Loucy (cell line): ENCODE measurements at regions not wholly inside any gene's neighbourhood (a gene's known extent, or its start where the extent isn't known, plus 50 kb on each side); places are given as distances from the start of the nearest gene placed in this dataset.

Experiments used
- CTCF ChIP-seq: fragments of 200-600 bp; sonication (generic); conservative IDR thresholded peaks from 2 replicates; pipeline ENCODE4 v1.5.1; 2014; ENCODE audit warnings: mild to moderate bottlenecking, antibody characterized with exemption, low read length
- EZH2phosphoT487 ChIP-seq: fragments of 200-600 bp; IDR thresholded peaks from 2 replicates; pipeline ENCODE4 v1.6.1; 2018; ENCODE audit warnings: antibody characterized with exemption, mild to moderate bottlenecking, moderate library complexity, borderline replicate concordance

DNA sequence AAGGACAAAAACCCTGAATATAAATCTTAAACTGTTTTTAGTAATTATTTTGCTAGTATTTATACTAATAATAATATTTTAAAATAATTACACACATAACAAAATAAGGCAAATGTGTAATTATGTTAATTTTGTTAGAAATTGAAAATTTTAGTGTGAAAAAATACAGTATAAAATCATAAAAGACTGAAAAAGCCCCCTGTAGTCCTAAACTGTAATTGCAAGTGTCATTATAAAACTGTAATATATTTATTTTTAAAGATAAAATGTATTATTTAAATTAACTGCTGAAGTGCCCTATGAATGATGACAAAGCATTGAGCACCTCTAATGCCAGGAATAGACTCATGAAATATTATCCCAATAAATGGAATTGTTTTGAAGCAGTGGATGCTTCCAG, 1117.7 kb downstream of the CBLN2 start:
- TF ChIP-seq CTCF (no peak), EZH2phosphoT487 (no peak)
